Suprapubic skin (tissue), 4 donors: ENCODE measurements at regions not wholly inside any gene's neighbourhood (a gene's known extent, or its start where the extent isn't known, plus 50 kb on each side); places are given as distances from the start of the nearest gene placed in this dataset.

Experiments
- EP300 ChIP-seq: sonication (generic); formaldehyde crosslinking; IDR thresholded peaks from one replicate; pipeline ENCODE4 v1.6.1; 2017; ENCODE audit warnings: antibody characterized with exemption
- POLR2A ChIP-seq, 2 donors: fragments of 450-650 bp; IDR thresholded peaks; one replicate each; pipeline ENCODE4 v1.6.1; 2017; ENCODE audit warnings: antibody characterized with exemption in 2 of 2, mild to moderate bottlenecking in 2 of 2, moderate library complexity in 2 of 2
- POLR2AphosphoS5 ChIP-seq, 3 donors: sonication (generic); formaldehyde crosslinking; IDR thresholded peaks; one replicate each; pipeline ENCODE4 v1.6.1; 2017; ENCODE audit warnings: antibody characterized with exemption in 3 of 3
- TF ChIP-seq, protein P1 (sequence below), 2 donors: fragments of 200-600 bp in 1 of 2; fragments of 450-650 bp in 1 of 2; sonication (generic) in 1 of 2; IDR thresholded peaks; one replicate each; pipeline ENCODE4 v1.5.1; 2016 to 2019; ENCODE audit warnings: antibody characterized with exemption in 2 of 2, mild to moderate bottlenecking in 1 of 2, moderate library complexity in 1 of 2

DNA sequence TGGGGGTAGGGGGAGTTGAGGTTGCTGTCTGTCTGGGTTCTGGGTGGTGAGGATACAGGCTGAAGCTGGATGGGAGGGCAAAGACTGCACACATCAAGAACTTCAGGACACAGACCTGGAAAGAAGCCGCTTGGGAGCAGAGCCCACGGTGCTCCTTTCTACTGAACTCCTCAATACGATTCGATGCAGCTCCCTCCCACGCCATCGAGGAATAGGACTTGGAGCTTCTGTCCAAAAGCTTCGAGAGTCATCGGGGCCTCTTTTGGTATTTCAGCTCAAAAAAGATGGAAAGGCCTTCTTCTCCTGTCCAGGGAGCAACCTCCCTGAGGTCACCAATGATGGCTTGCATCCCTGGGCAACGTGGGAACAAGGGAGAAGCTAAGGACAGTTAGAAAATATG lies 407.1 kb upstream of the MGMT start:
- TF ChIP-seq POLR2AphosphoS5 (IDR thresholded peaks at IDR 0.05) (no peak), POLR2A (IDR thresholded peaks at IDR 0.05) (no peak), EP300 (no peak)
- TF ChIP-seq, protein P1, sequence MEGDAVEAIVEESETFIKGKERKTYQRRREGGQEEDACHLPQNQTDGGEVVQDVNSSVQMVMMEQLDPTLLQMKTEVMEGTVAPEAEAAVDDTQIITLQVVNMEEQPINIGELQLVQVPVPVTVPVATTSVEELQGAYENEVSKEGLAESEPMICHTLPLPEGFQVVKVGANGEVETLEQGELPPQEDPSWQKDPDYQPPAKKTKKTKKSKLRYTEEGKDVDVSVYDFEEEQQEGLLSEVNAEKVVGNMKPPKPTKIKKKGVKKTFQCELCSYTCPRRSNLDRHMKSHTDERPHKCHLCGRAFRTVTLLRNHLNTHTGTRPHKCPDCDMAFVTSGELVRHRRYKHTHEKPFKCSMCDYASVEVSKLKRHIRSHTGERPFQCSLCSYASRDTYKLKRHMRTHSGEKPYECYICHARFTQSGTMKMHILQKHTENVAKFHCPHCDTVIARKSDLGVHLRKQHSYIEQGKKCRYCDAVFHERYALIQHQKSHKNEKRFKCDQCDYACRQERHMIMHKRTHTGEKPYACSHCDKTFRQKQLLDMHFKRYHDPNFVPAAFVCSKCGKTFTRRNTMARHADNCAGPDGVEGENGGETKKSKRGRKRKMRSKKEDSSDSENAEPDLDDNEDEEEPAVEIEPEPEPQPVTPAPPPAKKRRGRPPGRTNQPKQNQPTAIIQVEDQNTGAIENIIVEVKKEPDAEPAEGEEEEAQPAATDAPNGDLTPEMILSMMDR (IDR thresholded peaks at IDR 0.05) = no peak
